H1 (cell line): ENCODE measurements at regions not wholly inside any gene's neighbourhood (a gene's known extent, or its start where the extent isn't known, plus 50 kb on each side); places are given as distances from the start of the nearest gene placed in this dataset.

Source experiments
- CTCF ChIA-PET: fragments of 300-600 bp; sonication (Branson Sonifier 250); formaldehyde crosslinking; loops from one replicate; lab custom pipeline; 2021; ENCODE audit not compliant: partially characterized antibody; lab: Charles Lee
- POLR2A ChIA-PET: fragments of 300-600 bp; sonication (Branson Sonifier 250); formaldehyde crosslinking; loops from one replicate; lab custom pipeline; 2021; ENCODE audit warnings: inconsistent platforms; ENCODE audit not compliant: partially characterized antibody; lab: Charles Lee
- DNase-seq, 2 experiments: peaks; one replicate each; pipeline versions ENCODE4 v3.0.0 to v3.0.0-alpha.2; 2010 to 2022; ENCODE audit warnings: low spot score in 2 of 2, low read depth in 1 of 2, mixed read lengths in 1 of 2
- FAIRE-seq: peaks from 2 replicates; lab custom pipeline; 2011; peaks lifted over from hg19 to GRCh38; lab: Jason Lieb, UNC
- H2AFZ ChIP-seq: 2 replicates; pipeline ENCODE4 v1.8.1; 2012; ENCODE audit warnings: low read length, inconsistent platforms
- H2AK5ac ChIP-seq: 2 replicates; pipeline ENCODE4 v1.6.1; 2013; ENCODE audit warnings: low read depth, low read length
- H2BK120ac ChIP-seq: replicated peaks from 2 replicates; pipeline ENCODE3; 2013; ENCODE audit warnings: low read depth, low read length, inconsistent platforms
- H2BK12ac ChIP-seq: 2 replicates; pipeline ENCODE4 v1.6.1; 2013; ENCODE audit warnings: low read depth, low read length
- H2BK15ac ChIP-seq: 2 replicates; pipeline ENCODE4 v1.6.1; 2013; ENCODE audit warnings: low read length
- H2BK20ac ChIP-seq: 2 replicates; pipeline ENCODE4 v1.6.1; 2013; ENCODE audit warnings: low read length
- H2BK5ac ChIP-seq: 2 replicates; pipeline ENCODE4 v1.6.1; 2013; ENCODE audit warnings: low read depth, low read length
- H3K14ac ChIP-seq: 2 replicates; pipeline ENCODE4 v1.6.1; 2013; ENCODE audit warnings: inconsistent platforms; ENCODE audit not compliant: insufficient read length
- H3K18ac ChIP-seq: 2 replicates; pipeline ENCODE4 v1.6.1; 2013; ENCODE audit warnings: low read length; ENCODE audit errors: extremely low read depth
- H3K23ac ChIP-seq: 2 replicates; pipeline ENCODE4 v1.6.1; 2013; ENCODE audit warnings: inconsistent platforms; ENCODE audit not compliant: insufficient read length
- H3K23me2 ChIP-seq: 2 replicates; pipeline ENCODE4 v1.6.1; 2013; ENCODE audit warnings: low read depth, low read length
- H3K27ac ChIP-seq: 2 replicates; pipeline ENCODE4 v1.6.1; 2011; ENCODE audit warnings: low read depth, low read length, inconsistent platforms
- H3K27me3 ChIP-seq, 4 experiments: replicated peaks in 1 of 4; 1 replicate in 1 of 4; 2 replicates in 3 of 4; pipeline versions ENCODE4 v1.6.1 to v1.8.1; 2011 to 2013; ENCODE audit warnings: low read length in 3 of 4, mild to moderate bottlenecking in 3 of 4, inconsistent platforms in 2 of 4, mixed read lengths in 2 of 4, moderate library complexity in 1 of 4; ENCODE audit not compliant: control insufficient read depth in 3 of 4, insufficient read depth in 3 of 4; ENCODE audit errors: extremely low read depth in 1 of 4
- H3K36me3 ChIP-seq, 4 experiments: 2 replicates each; pipeline versions ENCODE4 v1.6.1 to v1.8.1; 2011 to 2013; ENCODE audit warnings: mild to moderate bottlenecking in 4 of 4, low read length in 3 of 4, moderate library complexity in 2 of 4, control low read depth in 1 of 4, inconsistent platforms in 1 of 4; ENCODE audit not compliant: insufficient read depth in 4 of 4, control insufficient read depth in 2 of 4
- H3K4ac ChIP-seq: replicated peaks from 2 replicates; pipeline ENCODE3; 2013; ENCODE audit warnings: low read length, low read depth, mixed read lengths, inconsistent platforms; ENCODE audit not compliant: insufficient read length
- H3K4me1 ChIP-seq, 4 experiments: replicated peaks in 1 of 4; 1 replicate in 1 of 4; 2 replicates in 3 of 4; pipeline versions ENCODE4 v1.6.1 to v1.8.1; 2011 to 2013; ENCODE audit warnings: low read length in 3 of 4, inconsistent platforms in 2 of 4, mixed read lengths in 1 of 4; ENCODE audit not compliant: insufficient read depth in 4 of 4, control insufficient read depth in 3 of 4
- H3K4me2 ChIP-seq, 2 experiments: 2 replicates each; pipeline versions ENCODE4 v1.6.1 to v1.8.1; 2011 to 2013; ENCODE audit warnings: low read depth in 2 of 2, low read length in 2 of 2, control low read depth in 1 of 2, inconsistent platforms in 1 of 2, mild to moderate bottlenecking in 1 of 2; ENCODE audit not compliant: insufficient read depth in 1 of 2
- H3K4me3 ChIP-seq, 4 experiments: fragments of 200-600, 300-600 bp in 1 of 4; sonication (generic), shearing (Covaris generic), sonication (Bioruptor Twin) in 1 of 4; 2 replicates each; pipeline versions ENCODE4 v1.5.1 to v1.8.1; 2011 to 2016; ENCODE audit warnings: low read length in 4 of 4, low read depth in 3 of 4, control low read depth in 2 of 4, inconsistent platforms in 2 of 4, mild to moderate bottlenecking in 2 of 4, mixed read lengths in 1 of 4, moderate library complexity in 1 of 4; ENCODE audit not compliant: insufficient read depth in 2 of 4; ENCODE audit errors: extremely low read depth in 1 of 4
- H3K56ac ChIP-seq: replicated peaks from 2 replicates; pipeline ENCODE3; 2013; ENCODE audit warnings: low read depth, mild to moderate bottlenecking, mixed read lengths, low read length, inconsistent platforms; ENCODE audit not compliant: insufficient read length
- H3K79me1 ChIP-seq: 2 replicates; pipeline ENCODE4 v1.6.1; 2013; ENCODE audit warnings: low read depth, low read length, control low read depth
- H3K79me2 ChIP-seq, 2 experiments: 2 replicates each; pipeline versions ENCODE4 v1.6.1 to v1.8.1; 2012 to 2013; ENCODE audit warnings: low read length in 2 of 2, mild to moderate bottlenecking in 2 of 2, inconsistent platforms in 1 of 2; ENCODE audit not compliant: insufficient read depth in 2 of 2, control insufficient read depth in 1 of 2
- H3K9ac ChIP-seq, 4 experiments: replicated peaks in 1 of 4; 1 replicate in 1 of 4; 2 replicates in 3 of 4; pipeline versions ENCODE4 v1.6.1 to v1.8.1; 2011 to 2013; ENCODE audit warnings: low read depth in 3 of 4, low read length in 3 of 4, control low read depth in 2 of 4, mild to moderate bottlenecking in 2 of 4, moderate library complexity in 2 of 4, inconsistent platforms in 1 of 4; ENCODE audit errors: extremely low read depth in 1 of 4
- H3K9me3 ChIP-seq, 2 experiments: 2 replicates each; pipeline versions ENCODE4 v1.6.1 to v1.8.1; 2012 to 2013; ENCODE audit warnings: mild to moderate bottlenecking in 2 of 2, moderate library complexity in 2 of 2, control low read depth in 1 of 2, inconsistent platforms in 1 of 2, low read depth in 1 of 2, low read length in 1 of 2, mixed read lengths in 1 of 2; ENCODE audit not compliant: insufficient read depth in 2 of 2
- H4K20me1 ChIP-seq, 2 experiments: replicated peaks in 1 of 2; 2 replicates each; pipeline versions ENCODE3 to v1.8.1; 2011 to 2013; ENCODE audit warnings: inconsistent platforms in 2 of 2, low read length in 2 of 2, mild to moderate bottlenecking in 1 of 2; ENCODE audit not compliant: insufficient read depth in 2 of 2, control insufficient read depth in 1 of 2
- H4K5ac ChIP-seq: 2 replicates; pipeline ENCODE4 v1.6.1; 2013; ENCODE audit warnings: low read length, low read depth, mixed read lengths, inconsistent platforms; ENCODE audit not compliant: insufficient read length
- H4K8ac ChIP-seq: 2 replicates; pipeline ENCODE4 v1.8.0; 2013; ENCODE audit warnings: mild to moderate bottlenecking, moderate library complexity, low read length, inconsistent platforms; ENCODE audit not compliant: insufficient read depth; ENCODE audit errors: extremely low read depth
- H4K91ac ChIP-seq: replicated peaks from 2 replicates; pipeline ENCODE3; 2013; ENCODE audit warnings: low read length, mixed read lengths, inconsistent platforms; ENCODE audit not compliant: insufficient read length
- TCF12 ChIP-seq: IDR thresholded peaks from 2 replicates; pipeline ENCODE4 v1.6.1; 2011; ENCODE audit warnings: low read depth, mild to moderate bottlenecking, low read length
- WGBS, 2 experiments: shearing (Covaris generic) in 1 of 2; methylation state at CpG; one replicate each; pipeline versions ENCODE4 v1.1.6 to v1.1.7; 2013 to 2015; ENCODE audit warnings: low lambda C conversion rate in 2 of 2, mixed read lengths in 2 of 2, inconsistent platforms in 1 of 2, low coverage in 1 of 2, missing lambda C conversion rate in 1 of 2; ENCODE audit not compliant: insufficient replicate concordance in 2 of 2, insufficient coverage in 1 of 2, insufficient read length in 1 of 2; ENCODE audit errors: extremely low coverage in 1 of 2, missing lambda C conversion rate in 1 of 2; 5-methylcytosine and 5-hydroxymethylcytosine counted together
- TF ChIP-seq, protein P1 (sequence below): IDR thresholded peaks from 2 replicates; pipeline ENCODE4 v1.6.1; 2012; ENCODE audit warnings: low read length, inconsistent platforms

DNA sequence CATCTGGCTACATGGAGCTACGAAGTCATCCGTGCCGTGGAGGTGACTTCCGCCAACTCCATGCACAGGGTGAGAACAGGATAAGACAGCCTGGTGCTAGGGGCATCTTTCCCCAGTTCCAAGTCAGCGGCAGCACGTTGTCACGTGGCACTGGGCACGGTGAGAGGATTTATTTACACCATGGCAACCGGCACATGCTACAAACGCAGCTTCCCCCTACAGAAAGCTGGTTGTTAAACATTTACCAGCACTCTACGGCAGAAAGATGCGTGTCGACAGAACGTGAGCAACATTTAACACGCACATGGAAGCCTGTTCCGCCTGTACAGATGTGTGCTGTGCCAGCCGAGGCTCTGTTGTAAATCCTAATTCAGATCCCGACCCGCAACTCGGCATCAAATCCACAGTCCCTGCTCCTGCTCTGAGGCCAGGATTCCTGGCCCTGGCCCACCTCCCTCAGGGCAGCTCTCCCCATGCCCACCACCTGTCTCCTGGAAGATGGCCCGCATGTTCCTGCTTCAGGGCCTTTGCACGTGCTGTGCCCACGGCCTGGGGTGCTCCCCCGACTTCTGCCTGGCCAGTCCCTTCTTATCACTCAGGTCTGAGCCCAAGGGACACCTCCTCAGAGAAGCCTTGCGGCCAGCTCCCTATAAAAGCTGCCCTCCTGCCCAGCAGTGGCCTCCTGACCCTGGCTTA, 114.1 kb downstream of the RFLNA start:
- Histone ChIP-seq H3K79me1 (peaks cover 16% of the 10 kb centered on the region; the same call in 1 of the 2 replicates), H3K36me3 (peaks cover 0 to 5% (median 1%) of the 10 kb centered on the region in 4 experiments; a peak in 1 of 8 replicates), H4K91ac (no peak overlapping the region), H3K14ac (no peak overlapping the region), H4K8ac (no peak overlapping the region), H3K18ac (no peak overlapping the region), H3K27me3 (no peaks in the 10 kb centered on the region), H2AFZ (no peak overlapping the region), H2BK120ac (no peak overlapping the region), H2AK5ac (no peak overlapping the region), H3K79me2 (peaks cover 0 to 15% of the 10 kb centered on the region in 2 experiments; a peak in 1 of 4 replicates), H3K9me3 (no peaks in the 10 kb centered on the region), H2BK20ac (no peak overlapping the region), H3K23ac (no peak overlapping the region), H3K4me1 (peaks cover 0 to 31% (median 13%) of the 10 kb centered on the region in 4 experiments; a peak in 6 of 7 replicates), H3K27ac (no peak overlapping the region), H2BK12ac (no peak overlapping the region), H3K56ac (no peak overlapping the region), H2BK5ac (no peak overlapping the region), H4K20me1 (peaks cover 6 to 12% of the 10 kb centered on the region in 2 experiments), H3K4me3 (no peak overlapping the region), H3K23me2 (no peaks in the 10 kb centered on the region), H3K4me2 (no peak overlapping the region), H3K9ac (no peak overlapping the region; a peak in 1 of 7 replicates), H3K4ac (no peak overlapping the region), H4K5ac (no peak overlapping the region), H2BK15ac (no peak overlapping the region)
- ChIA-PET POLR2A (interaction anchor here (0.7 kb wide), 1 partner anchor 14 kb away, joined by 3 read pairs; no protein-coding TSS in a partner anchor), CTCF (interaction anchor here (0.9 to 2.2 kb wide), 9 partner anchors 10 to 87 kb away, joined by 3 to 14 read pairs (median 3); no protein-coding TSS in a partner anchor)
- no peak for FAIRE-seq
- WGBS, 2 experiments: 94% methylated on average over 25 of the region's 25 CpGs; no CpG with 5 or more reads in 1 of the 2 experiments
- no peak for DNase-seq
- TF ChIP-seq, protein P1, sequence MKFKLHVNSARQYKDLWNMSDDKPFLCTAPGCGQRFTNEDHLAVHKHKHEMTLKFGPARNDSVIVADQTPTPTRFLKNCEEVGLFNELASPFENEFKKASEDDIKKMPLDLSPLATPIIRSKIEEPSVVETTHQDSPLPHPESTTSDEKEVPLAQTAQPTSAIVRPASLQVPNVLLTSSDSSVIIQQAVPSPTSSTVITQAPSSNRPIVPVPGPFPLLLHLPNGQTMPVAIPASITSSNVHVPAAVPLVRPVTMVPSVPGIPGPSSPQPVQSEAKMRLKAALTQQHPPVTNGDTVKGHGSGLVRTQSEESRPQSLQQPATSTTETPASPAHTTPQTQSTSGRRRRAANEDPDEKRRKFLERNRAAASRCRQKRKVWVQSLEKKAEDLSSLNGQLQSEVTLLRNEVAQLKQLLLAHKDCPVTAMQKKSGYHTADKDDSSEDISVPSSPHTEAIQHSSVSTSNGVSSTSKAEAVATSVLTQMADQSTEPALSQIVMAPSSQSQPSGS: no peak
- no peak for TF ChIP-seq TCF12
